ENCODE measurements at regions not wholly inside any gene's neighbourhood (a gene's known extent, or its start where the extent isn't known, plus 50 kb on each side); places are given as distances from the start of the nearest gene placed in this dataset.

- no peak for TF ChIP-seq GATA3 (IDR thresholded peaks at IDR 0.05; ENCODE audit: low read depth, low read length)
- no peak for TF ChIP-seq GATA2 (IDR thresholded peaks at IDR 0.05; ENCODE audit: low read depth, low read length)
Observed at GRCh38 chr4:35503435-35503834, 740.9 kb downstream of the ARAP2 start.

Measured in SH-SY5Y (cell line).